Subcutaneous abdominal adipose tissue (tissue), 5 donors: ENCODE measurements at regions not wholly inside any gene's neighbourhood (a gene's known extent, or its start where the extent isn't known, plus 50 kb on each side); places are given as distances from the start of the nearest gene placed in this dataset.

Experiments
- H3K27ac ChIP-seq: one replicate; pipeline ENCODE4 v1.7.0; 2013; ENCODE audit warnings: low read depth, mild to moderate bottlenecking, inconsistent platforms, low read length, moderate library complexity
- H3K27me3 ChIP-seq, 5 donors: one replicate each; pipeline ENCODE4 v1.7.0; 2013; ENCODE audit warnings: low read length in 5 of 5, inconsistent platforms in 1 of 5; ENCODE audit not compliant: control insufficient read depth in 5 of 5, insufficient read depth in 4 of 5
- H3K36me3 ChIP-seq, 5 donors: one replicate each; pipeline ENCODE4 v1.7.0; 2013; ENCODE audit warnings: low read length in 5 of 5; ENCODE audit not compliant: control insufficient read depth in 5 of 5, insufficient read depth in 5 of 5
- H3K4me1 ChIP-seq, 5 donors: one replicate each; pipeline ENCODE4 v1.7.0; 2013; ENCODE audit warnings: low read length in 5 of 5, mild to moderate bottlenecking in 3 of 5, moderate library complexity in 1 of 5; ENCODE audit not compliant: control insufficient read depth in 5 of 5, insufficient read depth in 5 of 5
- H3K4me3 ChIP-seq, 5 donors: one replicate each; pipeline ENCODE4 v1.7.0; 2013; ENCODE audit warnings: low read length in 5 of 5, low read depth in 1 of 5
- H3K9ac ChIP-seq, 5 donors: one replicate each; pipeline ENCODE4 v1.7.0; 2013; ENCODE audit warnings: low read length in 5 of 5, mild to moderate bottlenecking in 4 of 5, moderate library complexity in 3 of 5
- H3K9me3 ChIP-seq, 5 donors: one replicate each; pipeline ENCODE4 v1.7.0; 2013; ENCODE audit warnings: low read length in 5 of 5; ENCODE audit not compliant: control insufficient read depth in 5 of 5
- donor health status: healthy.
- donor health status: healthy.
- donor health status: healthy.
- donor health status: healthy.
- donor health status: healthy.

DNA sequence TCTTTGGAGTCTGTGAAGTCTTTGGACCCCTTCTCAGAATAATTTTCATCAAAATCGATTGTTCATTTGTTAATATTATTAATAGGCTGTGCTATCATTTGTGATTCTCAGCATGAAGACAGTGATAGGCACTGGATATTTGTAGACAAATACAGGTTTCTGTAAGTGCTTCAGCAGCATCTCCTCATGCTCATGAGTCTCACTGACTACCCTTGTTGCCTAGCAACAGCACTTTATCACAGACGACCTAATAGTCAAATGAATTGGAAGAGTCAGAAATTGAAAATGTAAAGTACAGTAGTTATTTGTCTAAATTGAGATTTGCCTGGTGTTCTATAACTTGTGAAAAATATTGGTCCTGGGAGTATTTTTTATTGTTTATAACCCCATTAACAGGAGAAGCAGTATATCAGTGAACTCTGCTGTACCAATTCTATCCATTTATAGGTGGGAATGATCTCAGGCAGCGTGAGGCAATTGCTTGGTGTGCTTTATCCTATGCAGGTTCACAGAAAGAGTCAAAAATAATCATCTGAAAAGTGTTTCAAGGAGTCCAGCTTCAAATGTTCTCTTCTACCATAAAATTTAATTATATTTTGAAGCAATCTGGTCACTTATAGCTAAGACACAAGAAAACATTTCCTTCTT is 684.6 kb downstream of the RFPL4B start:
- Histone ChIP-seq H3K27me3 (no peaks in the 10 kb centered on the region), H3K4me3 (no peak overlapping the region), H3K9me3 (no peaks in the 10 kb centered on the region), H3K9ac (no peak overlapping the region), H3K4me1 (no peaks in the 10 kb centered on the region), H3K36me3 (no peaks in the 10 kb centered on the region), H3K27ac (no peak overlapping the region)

DNA sequence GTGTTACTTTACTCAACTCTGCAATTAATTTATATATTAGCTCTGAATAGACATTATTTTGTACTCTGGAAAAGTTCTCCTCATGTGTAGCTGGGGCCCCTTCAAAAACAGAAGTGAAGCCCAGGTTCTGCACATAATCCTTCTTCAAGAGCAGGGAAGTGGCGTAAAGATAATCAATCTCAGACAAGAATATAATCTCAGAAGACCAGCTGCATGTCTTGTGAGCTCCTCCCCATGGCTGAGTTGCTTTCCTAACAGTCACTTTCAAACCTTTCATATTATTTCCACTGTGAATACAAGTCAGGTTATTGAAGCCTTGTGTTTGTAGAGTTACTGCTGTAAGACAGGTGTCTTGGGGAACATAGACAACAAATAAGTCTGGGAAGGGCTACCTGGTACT is 691.9 kb downstream of the RFPL4B start:
- Histone ChIP-seq H3K9me3 (no peaks in the 10 kb centered on the region), H3K27me3 (no peaks in the 10 kb centered on the region), H3K4me1 (peaks cover 0 to 3% (median 0%) of the 10 kb centered on the region in 5 donors)

DNA sequence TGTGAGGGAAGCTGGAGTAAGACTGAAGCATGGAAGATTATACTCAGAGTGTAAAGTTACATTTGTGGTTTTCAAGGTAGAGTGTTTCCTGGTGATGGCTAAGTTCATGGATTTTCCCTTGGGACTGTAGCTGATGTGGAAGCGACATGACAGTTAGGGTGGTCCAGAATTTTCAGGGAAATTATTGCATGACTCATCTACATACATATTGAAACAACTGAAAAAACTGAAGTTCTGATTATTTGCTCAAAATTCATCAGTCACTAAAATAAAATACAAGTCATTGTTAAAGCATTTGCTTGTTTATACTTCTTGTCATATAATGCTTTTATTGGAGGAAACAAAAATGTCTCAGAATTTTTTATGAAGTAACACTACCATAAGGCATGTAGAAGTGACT is 700.0 kb downstream of the RFPL4B start:
- no peaks in the 10 kb centered on the region for H3K36me3 ChIP-seq
- H3K9me3 ChIP-seq = no peaks in the 10 kb centered on the region
- H3K27ac ChIP-seq = no peak overlapping the region
- no peaks in the 10 kb centered on the region for H3K27me3 ChIP-seq
- no peak overlapping the region for H3K9ac ChIP-seq
- H3K4me3 ChIP-seq = no peak overlapping the region
- peaks cover 0 to 2% (median 0%) of the 10 kb centered on the region in 5 donors for H3K4me1 ChIP-seq

More for the DNA sequence above, 691.9 kb downstream of the RFPL4B start:
- H3K36me3 ChIP-seq = no peaks in the 10 kb centered on the region
- no peak overlapping the region for H3K27ac ChIP-seq
- no peak overlapping the region for H3K9ac ChIP-seq
- H3K4me3 ChIP-seq = no peak overlapping the region

DNA sequence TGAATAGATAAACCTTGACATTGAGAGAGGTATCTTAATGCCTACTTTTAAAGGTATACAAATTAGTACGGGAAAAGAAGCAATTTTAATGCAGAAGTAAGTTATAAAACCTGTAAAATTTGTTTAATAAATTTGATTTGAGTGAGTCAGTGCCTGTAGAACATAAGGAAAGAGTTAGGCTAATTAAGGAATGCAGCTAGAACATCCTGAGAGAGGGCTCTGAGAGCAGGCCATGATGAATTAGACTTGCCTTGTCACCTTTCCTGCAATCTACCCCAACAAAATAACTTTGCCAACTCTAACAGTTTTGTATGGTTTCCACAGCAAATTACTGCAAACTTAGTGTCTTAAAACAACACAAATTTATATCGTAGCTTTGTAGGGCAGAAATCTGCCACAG is 700.8 kb downstream of the RFPL4B start:
- no peak overlapping the region for H3K4me3 ChIP-seq
- H3K9me3 ChIP-seq = no peaks in the 10 kb centered on the region
- H3K27ac ChIP-seq = no peak overlapping the region
- no peaks in the 10 kb centered on the region for H3K36me3 ChIP-seq
- H3K4me1 ChIP-seq = peaks cover 0 to 5% (median 0%) of the 10 kb centered on the region in 5 donors
- no peak overlapping the region for H3K9ac ChIP-seq
- H3K27me3 ChIP-seq = no peaks in the 10 kb centered on the region

DNA sequence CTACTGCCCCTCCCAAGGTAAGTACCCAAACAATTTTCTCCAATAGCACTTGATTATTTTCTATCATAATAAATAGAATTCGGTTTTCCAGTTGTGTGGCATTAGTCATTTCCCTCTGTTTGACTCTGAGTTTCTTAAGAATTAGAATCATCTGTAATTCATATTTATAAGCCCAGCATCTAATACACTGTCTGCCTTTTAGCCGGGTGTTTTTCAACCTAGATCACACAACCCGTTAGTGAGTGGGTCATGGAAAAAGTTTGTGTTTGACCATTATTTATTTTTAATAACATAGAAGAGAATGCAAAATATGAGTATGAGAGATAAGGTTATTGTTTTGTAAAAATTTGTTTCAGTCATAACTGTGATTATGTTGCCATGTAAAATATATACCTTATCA is 701.6 kb downstream of the RFPL4B start:
- H3K4me3 ChIP-seq = no peak overlapping the region
- no peak overlapping the region for H3K9ac ChIP-seq
- H3K36me3 ChIP-seq = no peaks in the 10 kb centered on the region
- no peak overlapping the region for H3K27ac ChIP-seq
- H3K9me3 ChIP-seq = no peaks in the 10 kb centered on the region
- H3K4me1 ChIP-seq = peaks cover 0 to 5% (median 0%) of the 10 kb centered on the region in 5 donors
- no peaks in the 10 kb centered on the region for H3K27me3 ChIP-seq

DNA sequence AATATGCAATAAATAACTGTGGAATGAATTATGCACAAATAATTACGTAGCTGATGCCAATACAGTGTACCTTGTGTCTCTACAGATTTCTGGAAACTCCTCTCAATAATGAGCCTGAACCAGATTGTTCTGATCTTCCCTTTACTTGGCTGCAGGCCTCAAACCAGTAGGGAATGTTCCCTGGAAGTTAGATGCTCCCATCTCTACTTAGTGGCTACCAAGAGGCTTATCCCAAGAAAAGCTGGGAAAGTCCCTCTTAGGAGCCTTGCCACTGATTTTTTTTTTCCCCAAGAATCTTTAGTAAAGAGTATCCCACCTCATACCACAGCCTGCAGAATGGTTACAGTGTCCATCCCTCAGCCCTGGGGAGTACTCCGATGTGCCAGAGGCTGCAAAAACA is 702.1 kb downstream of the RFPL4B start:
- Histone ChIP-seq H3K9me3 (no peaks in the 10 kb centered on the region), H3K4me1 (peaks cover 0 to 5% (median 0%) of the 10 kb centered on the region in 5 donors), H3K36me3 (no peaks in the 10 kb centered on the region), H3K9ac (no peak overlapping the region), H3K27me3 (no peaks in the 10 kb centered on the region), H3K27ac (no peak overlapping the region), H3K4me3 (no peak overlapping the region)

DNA sequence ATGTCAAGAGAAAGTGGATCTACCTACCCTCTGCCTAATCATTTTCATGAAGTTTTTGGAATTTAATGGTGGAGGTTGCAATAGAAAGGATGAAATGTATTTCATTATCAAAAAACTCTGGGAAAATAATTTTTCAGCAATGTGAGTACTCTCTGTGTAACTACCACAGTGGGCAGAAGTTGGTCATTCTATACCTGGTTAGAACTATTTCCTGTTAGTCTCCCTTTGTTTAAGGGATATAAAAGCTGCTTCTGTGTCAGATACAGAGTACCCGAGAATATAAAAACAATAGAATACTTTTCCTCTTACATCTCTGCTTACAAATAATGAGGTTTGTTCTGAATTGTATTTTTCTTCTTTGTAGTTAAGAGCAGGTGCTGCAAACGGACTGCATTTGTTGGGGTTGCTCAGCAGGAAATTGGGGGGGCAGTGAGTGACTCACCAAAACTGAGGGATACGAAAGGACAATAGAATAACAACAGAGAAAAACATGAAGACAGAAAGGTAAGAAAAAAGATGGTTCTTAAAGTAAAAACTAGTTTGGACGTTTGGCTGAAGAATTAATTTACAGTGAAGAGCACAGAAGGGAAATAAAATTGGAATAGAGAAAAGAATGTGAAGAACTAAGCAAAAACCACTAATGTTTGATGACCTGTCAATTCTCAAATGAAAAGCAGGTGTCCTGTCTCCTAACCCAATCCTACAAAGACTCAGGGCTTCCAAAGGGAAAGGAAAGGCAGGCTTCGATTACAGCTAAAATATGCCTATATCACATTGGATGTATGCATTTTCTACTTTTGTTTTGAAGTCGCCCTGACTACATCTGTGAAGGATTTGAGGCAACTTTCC is 703.1 kb downstream of the RFPL4B start:
- H3K9ac ChIP-seq = no peak overlapping the region
- no peaks in the 10 kb centered on the region for H3K36me3 ChIP-seq
- no peaks in the 10 kb centered on the region for H3K27me3 ChIP-seq
- no peaks in the 10 kb centered on the region for H3K9me3 ChIP-seq
- peaks cover 0 to 5% (median 0%) of the 10 kb centered on the region in 5 donors for H3K4me1 ChIP-seq
- no peak overlapping the region for H3K4me3 ChIP-seq
- H3K27ac ChIP-seq = no peak overlapping the region

DNA sequence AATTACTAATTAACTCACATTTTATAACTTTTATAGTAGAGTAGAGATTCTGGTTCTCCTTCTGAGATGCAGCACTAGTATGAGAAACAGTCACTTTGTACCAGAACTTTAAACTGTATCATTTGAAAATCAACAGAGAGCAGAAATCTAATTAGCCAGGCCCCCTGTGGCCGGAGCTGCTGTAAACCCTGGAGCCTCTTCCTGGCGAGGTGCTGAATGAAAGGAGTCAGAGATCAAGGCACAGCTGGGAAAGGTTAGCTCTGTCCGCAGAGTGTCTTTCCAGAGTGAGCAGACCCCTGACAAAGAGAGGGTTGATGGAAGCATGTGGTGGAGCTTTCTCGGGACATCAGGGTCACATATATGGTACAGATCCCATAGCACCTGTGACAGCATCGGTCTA is 703.8 kb downstream of the RFPL4B start:
- Histone ChIP-seq H3K4me1 (peaks cover 0 to 5% (median 0%) of the 10 kb centered on the region in 5 donors), H3K27me3 (no peaks in the 10 kb centered on the region), H3K36me3 (no peaks in the 10 kb centered on the region), H3K4me3 (no peak overlapping the region), H3K27ac (no peak overlapping the region), H3K9ac (no peak overlapping the region), H3K9me3 (no peaks in the 10 kb centered on the region)

DNA sequence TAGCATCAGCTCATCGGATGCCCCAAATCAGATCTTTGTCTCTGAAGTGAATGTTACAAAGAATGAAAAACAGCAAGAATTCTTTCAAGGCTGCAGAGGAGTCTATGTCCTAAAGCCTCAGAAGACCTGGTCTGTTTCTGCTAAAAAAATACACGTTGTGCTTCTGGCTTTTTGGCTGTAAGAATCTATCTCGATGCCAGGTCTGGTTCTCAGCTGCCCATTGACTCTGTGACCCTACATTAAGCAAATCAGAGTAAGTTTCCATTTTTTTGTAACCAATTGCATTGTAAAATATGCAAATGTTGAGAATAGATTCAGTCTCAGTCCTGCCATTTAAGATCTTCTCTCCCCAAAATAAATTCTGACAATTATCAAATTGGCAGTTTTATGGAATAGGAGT is 705.4 kb downstream of the RFPL4B start:
- H3K9me3 ChIP-seq = no peaks in the 10 kb centered on the region
- H3K27ac ChIP-seq = no peak overlapping the region
- H3K9ac ChIP-seq = no peak overlapping the region
- no peak overlapping the region for H3K4me3 ChIP-seq
- no peaks in the 10 kb centered on the region for H3K27me3 ChIP-seq
- peaks cover 0 to 5% (median 0%) of the 10 kb centered on the region in 5 donors for H3K4me1 ChIP-seq
- H3K36me3 ChIP-seq = no peaks in the 10 kb centered on the region

DNA sequence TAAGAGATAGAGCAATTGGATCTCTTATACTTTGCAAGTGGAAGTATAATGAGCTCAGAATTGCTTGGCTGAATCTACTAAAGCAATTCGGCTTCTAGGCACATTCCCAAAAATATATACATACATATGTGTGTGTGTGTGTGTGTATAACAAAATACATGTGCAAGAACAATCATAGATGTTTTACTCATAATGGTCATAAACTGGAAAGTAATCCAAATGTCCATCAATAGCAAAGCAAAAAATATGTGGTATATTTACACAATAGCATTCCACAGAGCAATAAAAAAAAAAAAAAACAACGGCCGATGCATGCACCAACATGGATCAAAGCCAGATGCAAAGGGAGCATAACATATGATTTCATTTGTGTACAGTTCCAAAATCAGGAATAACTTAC is 707.9 kb downstream of the RFPL4B start:
- Histone ChIP-seq H3K4me1 (peaks cover 0 to 3% (median 0%) of the 10 kb centered on the region in 5 donors), H3K9ac (no peak overlapping the region), H3K27ac (no peak overlapping the region), H3K9me3 (no peaks in the 10 kb centered on the region), H3K27me3 (no peaks in the 10 kb centered on the region), H3K4me3 (no peak overlapping the region), H3K36me3 (no peaks in the 10 kb centered on the region)
